HCT116 (cell line): ENCODE measurements at regions not wholly inside any gene's neighbourhood (a gene's known extent, or its start where the extent isn't known, plus 50 kb on each side); places are given as distances from the start of the nearest gene placed in this dataset.

Source experiments
- ATAC-seq: fragments of 200-7000 bp; cut with Tn5 transposase; 2 replicates; pipeline ENCODE4 v1.9.1; 2020; ENCODE audit warnings: mild to moderate bottlenecking, moderate library complexity
- BruUV-seq: library from RNA; stranded (reverse); fragments of 400-500 nt; replicated peaks from 2 replicates; lab custom pipeline; 2021; lab: Mats Ljungman, UMichigan
- CTCF ChIA-PET: fragments of 300-600 bp; sonication (Branson Sonifier 250); formaldehyde crosslinking; loops from one replicate; lab custom pipeline; 2021; ENCODE audit warnings: antibody characterized with exemption; lab: Charles Lee
- POLR2A ChIA-PET: fragments of 300-600, 350-600 bp; sonication (Branson Sonifier 250); formaldehyde crosslinking; loops from one replicate; lab custom pipeline; 2021; ENCODE audit warnings: antibody characterized with exemption; lab: Charles Lee
- RAD21 ChIA-PET, 2 experiments: fragments of 300-600 bp; sonication (Branson Sonifier 250); formaldehyde crosslinking; loops; one replicate each; lab custom pipeline; 2023; ENCODE audit warnings: low total read pairs in 2 of 2; ENCODE audit not compliant: uncharacterized antibody in 2 of 2, unreplicated experiment in 2 of 2, low non-redundant PET in 1 of 2; lab: Charles Lee
- DNase-seq: peaks from one replicate; pipeline ENCODE4 v3.0.0-alpha.2; 2010; ENCODE audit warnings: low read depth, low spot score
- H2AFZ ChIP-seq: fragments of 200-600 bp; shearing (Covaris generic), sonication (generic); 2 replicates; pipeline ENCODE4 v1.6.1; 2017; ENCODE audit warnings: low read depth, mixed run types, mixed read lengths, antibody characterized with exemption, low read length; ENCODE audit not compliant: poor library complexity, severe bottlenecking
- H3K27ac ChIP-seq: 2 replicates; pipeline ENCODE4 v1.5.1; 2012; ENCODE audit warnings: low read depth, low read length
- H3K27me3 ChIP-seq: fragments of 200-600 bp; sonication (generic); 2 replicates; pipeline ENCODE4 v1.6.1; 2016; ENCODE audit warnings: mixed run types, low read length, mixed read lengths; ENCODE audit not compliant: insufficient read depth
- H3K36me3 ChIP-seq, 2 experiments: fragments of 200-500 bp in 1 of 2; fragments of 200-600 bp in 1 of 2; sonication (Bioruptor generic) in 1 of 2; sonication (generic) in 1 of 2; 2 replicates each; pipeline versions ENCODE4 v1.5.1 to v1.6.1; 2014 to 2016; ENCODE audit warnings: low read length in 2 of 2, inconsistent platforms in 1 of 2, mixed read lengths in 1 of 2, mixed run types in 1 of 2; ENCODE audit not compliant: insufficient read depth in 2 of 2, control insufficient read depth in 1 of 2
- H3K4me1 ChIP-seq, 2 experiments: fragments of 200-600 bp in 1 of 2; sonication (generic) in 1 of 2; 2 replicates each; pipeline versions ENCODE4 v1.5.1 to v1.6.1; 2012 to 2017; ENCODE audit warnings: low read length in 2 of 2, inconsistent platforms in 1 of 2, mild to moderate bottlenecking in 1 of 2, mixed read lengths in 1 of 2, mixed run types in 1 of 2, moderate library complexity in 1 of 2; ENCODE audit not compliant: insufficient read depth in 2 of 2, control insufficient read depth in 1 of 2
- H3K4me2 ChIP-seq: fragments of 200-600 bp; sonication (generic); 2 replicates; pipeline ENCODE4 v1.6.1; 2017; ENCODE audit warnings: mixed run types, low read length, mixed read lengths
- H3K4me3 ChIP-seq, 2 experiments: fragments of 200-600 bp in 1 of 2; sonication (generic) in 1 of 2; replicated peaks in 1 of 2; 2 replicates each; pipeline ENCODE4 v1.5.1; 2011 to 2016; ENCODE audit warnings: low read length in 2 of 2, control low read depth in 1 of 2, low read depth in 1 of 2, mild to moderate bottlenecking in 1 of 2, mixed read lengths in 1 of 2, mixed run types in 1 of 2
- H3K79me2 ChIP-seq: fragments of 200-600 bp; sonication (generic); 2 replicates; pipeline ENCODE4 v1.6.1; 2017; ENCODE audit warnings: mild to moderate bottlenecking, mixed run types, low read length, moderate library complexity, mixed read lengths; ENCODE audit not compliant: insufficient read depth
- H3K9ac ChIP-seq: fragments of 200-600 bp; sonication (generic); 2 replicates; pipeline ENCODE4 v1.6.1; 2016; ENCODE audit warnings: low read length, mixed read lengths
- H3K9me2 ChIP-seq: fragments of 200-600 bp; sonication (generic), shearing (Covaris generic); 2 replicates; pipeline ENCODE4 v1.6.1; 2017; ENCODE audit warnings: mixed run types, mild to moderate bottlenecking, moderate library complexity; ENCODE audit not compliant: insufficient read depth
- H3K9me3 ChIP-seq, 2 experiments: fragments of 200-500 bp in 1 of 2; fragments of 200-600 bp in 1 of 2; sonication (Bioruptor generic) in 1 of 2; sonication (generic) in 1 of 2; 2 replicates each; pipeline ENCODE4 v1.6.1; 2014 to 2017; ENCODE audit warnings: low read length in 2 of 2, mixed read lengths in 2 of 2, inconsistent platforms in 1 of 2, low read depth in 1 of 2, mild to moderate bottlenecking in 1 of 2, mixed run types in 1 of 2, moderate library complexity in 1 of 2; ENCODE audit not compliant: control insufficient read depth in 1 of 2, insufficient read depth in 1 of 2
- H4K20me1 ChIP-seq: fragments of 200-600 bp; sonication (generic), shearing (Covaris generic); 2 replicates; pipeline ENCODE4 v1.6.1; 2017; ENCODE audit warnings: mixed run types, mild to moderate bottlenecking, moderate library complexity; ENCODE audit not compliant: insufficient read depth
- CBX3 ChIP-seq: IDR thresholded peaks from 2 replicates; pipeline ENCODE4 v1.6.1; 2012; ENCODE audit warnings: low read depth
- CEBPB ChIP-seq: IDR thresholded peaks from 2 replicates; pipeline ENCODE4 v1.6.1; 2012; ENCODE audit warnings: low read depth
- ELF1 ChIP-seq: IDR thresholded peaks from 2 replicates; pipeline ENCODE4 v1.6.1; 2012; ENCODE audit warnings: low read depth, borderline replicate concordance
- FOSL1 ChIP-seq: IDR thresholded peaks from 2 replicates; pipeline ENCODE4 v1.6.1; 2012; ENCODE audit warnings: low read depth
- JUND ChIP-seq: IDR thresholded peaks from 2 replicates; pipeline ENCODE4 v1.6.1; 2012
- POLR2A ChIP-seq: IDR thresholded peaks from 2 replicates; pipeline ENCODE4 v1.7.0; 2011; ENCODE audit warnings: borderline replicate concordance; ENCODE audit not compliant: insufficient read depth, insufficient read length; ENCODE audit errors: extremely low read depth
- POLR2AphosphoS5 ChIP-seq: IDR thresholded peaks from 2 replicates; pipeline ENCODE4 v1.6.1; 2011; ENCODE audit warnings: mild to moderate bottlenecking, low read depth, low read length, moderate library complexity
- SRF ChIP-seq: IDR thresholded peaks from 2 replicates; pipeline ENCODE4 v1.6.1; 2012; ENCODE audit warnings: low read depth
- ZFX ChIP-seq: fragments of 450-650 bp; IDR thresholded peaks from 2 replicates; pipeline ENCODE4 v1.6.1; 2017
- intact Hi-C: fragments of 100-400 bp; cut with micrococcal nuclease; formaldehyde crosslinking; loops from 2 replicates; pipeline ENCODE4 v1.10.0; 2022
- TF ChIP-seq, protein P1 (sequence below): IDR thresholded peaks from 2 replicates; pipeline ENCODE4 v1.6.1; 2011; ENCODE audit warnings: mild to moderate bottlenecking, low read length, moderate library complexity; ENCODE audit not compliant: insufficient replicate concordance; ENCODE audit errors: extremely low read depth
- TF ChIP-seq, protein P2 (sequence below): IDR thresholded peaks from 2 replicates; pipeline ENCODE4 v1.6.1; 2012

- POLR2A ChIA-PET = no interaction called here
- RAD21 ChIA-PET = interaction anchor here in 1 of 2 experiments (0.7 kb wide), 1 partner anchor 53 kb away, joined by 5 read pairs; no protein-coding TSS in a partner anchor
- ATAC-seq (peak; percentile 54), DNase-seq (no peak)
- H3K27me3 ChIP-seq = no peaks in the 10 kb centered on the region
- intact Hi-C loops = no loop called here
- H2AFZ ChIP-seq = no peak overlapping the region
- H3K4me3 ChIP-seq = no peak overlapping the region
- H3K9ac ChIP-seq = no peak overlapping the region
- H3K9me2 ChIP-seq = no peaks in the 10 kb centered on the region
- no peaks in the 10 kb centered on the region for H3K36me3 ChIP-seq
- H3K9me3 ChIP-seq = no peaks in the 10 kb centered on the region
- no peaks in the 10 kb centered on the region for H4K20me1 ChIP-seq
- BruUV-seq = no TSS peak
- H3K4me1 ChIP-seq = peaks cover 14 to 58% of the 10 kb centered on the region in 2 experiments
- peak; percentile 27; the same call in 1 of the 2 replicates for TF ChIP-seq FOSL1
- TF ChIP-seq ZFX = no peak
- no peak for TF ChIP-seq SRF
- TF ChIP-seq ELF1 = no peak
- peak; percentile 17; the same call in 1 of the 2 replicates for TF ChIP-seq JUND
- no peak for TF ChIP-seq POLR2A
- TF ChIP-seq POLR2AphosphoS5 = no peak
- no peak overlapping the region for H3K27ac ChIP-seq
- CTCF ChIA-PET = no interaction called here
- peak overlapping the region; percentile 38 for H3K4me2 ChIP-seq
- H3K79me2 ChIP-seq = peaks cover 82% of the 10 kb centered on the region
Measured at GRCh38 chr19:46932346-46932745, 71.5 kb downstream of the ARHGAP35 start.

DNA sequence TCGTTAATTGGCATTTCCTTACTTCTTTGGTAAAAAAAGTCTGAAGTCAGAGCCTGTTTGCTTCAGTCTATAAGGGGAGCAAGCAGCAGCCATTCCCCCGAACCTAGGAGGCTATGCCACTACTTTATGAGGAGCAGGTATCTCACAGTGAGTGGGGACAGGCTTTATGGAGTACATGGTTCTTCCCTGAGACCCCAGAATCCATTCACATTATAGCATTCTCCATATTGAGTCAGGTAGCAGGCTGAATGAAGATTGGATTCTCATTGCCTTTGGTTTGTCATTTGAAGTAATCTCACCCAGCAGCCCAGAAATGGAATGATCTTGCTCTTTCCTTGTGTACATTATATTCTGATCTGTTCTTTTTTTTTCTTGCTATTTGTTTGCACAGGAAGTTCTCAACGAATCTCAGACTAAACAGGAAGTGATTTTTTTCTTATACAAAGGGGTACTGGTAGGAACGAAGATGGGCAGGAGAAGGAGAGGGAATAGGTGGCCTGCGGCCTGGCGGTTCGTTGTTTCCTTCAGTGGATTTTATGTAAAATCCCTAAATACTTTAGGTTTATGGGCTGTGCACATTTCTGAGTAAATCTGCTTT, 74.4 kb downstream of the ARHGAP35 start:
- Histone ChIP-seq H3K27ac (no peak overlapping the region), H3K36me3 (no peaks in the 10 kb centered on the region; a peak in 1 of 4 replicates), H3K27me3 (no peaks in the 10 kb centered on the region), H3K9ac (no peak overlapping the region), H3K4me3 (no peak overlapping the region), H2AFZ (no peak overlapping the region), H3K4me2 (no peak overlapping the region), H3K9me2 (no peaks in the 10 kb centered on the region), H3K9me3 (no peaks in the 10 kb centered on the region), H4K20me1 (no peaks in the 10 kb centered on the region), H3K79me2 (peaks cover 63% of the 10 kb centered on the region), H3K4me1 (peaks cover 14 to 48% of the 10 kb centered on the region in 2 experiments)
- intact Hi-C loops = no loop called here
- ATAC-seq (no peak), DNase-seq (no peak)
- no TSS peak for BruUV-seq
- RAD21 ChIA-PET = no interaction called here
- TF ChIP-seq CBX3 (no peak), SRF (no peak), JUND (no peak), CEBPB (no peak)
- TF ChIP-seq, protein P1, sequence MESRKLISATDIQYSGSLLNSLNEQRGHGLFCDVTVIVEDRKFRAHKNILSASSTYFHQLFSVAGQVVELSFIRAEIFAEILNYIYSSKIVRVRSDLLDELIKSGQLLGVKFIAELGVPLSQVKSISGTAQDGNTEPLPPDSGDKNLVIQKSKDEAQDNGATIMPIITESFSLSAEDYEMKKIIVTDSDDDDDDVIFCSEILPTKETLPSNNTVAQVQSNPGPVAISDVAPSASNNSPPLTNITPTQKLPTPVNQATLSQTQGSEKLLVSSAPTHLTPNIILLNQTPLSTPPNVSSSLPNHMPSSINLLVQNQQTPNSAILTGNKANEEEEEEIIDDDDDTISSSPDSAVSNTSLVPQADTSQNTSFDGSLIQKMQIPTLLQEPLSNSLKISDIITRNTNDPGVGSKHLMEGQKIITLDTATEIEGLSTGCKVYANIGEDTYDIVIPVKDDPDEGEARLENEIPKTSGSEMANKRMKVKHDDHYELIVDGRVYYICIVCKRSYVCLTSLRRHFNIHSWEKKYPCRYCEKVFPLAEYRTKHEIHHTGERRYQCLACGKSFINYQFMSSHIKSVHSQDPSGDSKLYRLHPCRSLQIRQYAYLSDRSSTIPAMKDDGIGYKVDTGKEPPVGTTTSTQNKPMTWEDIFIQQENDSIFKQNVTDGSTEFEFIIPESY = no peak
- TF ChIP-seq, protein P2, sequence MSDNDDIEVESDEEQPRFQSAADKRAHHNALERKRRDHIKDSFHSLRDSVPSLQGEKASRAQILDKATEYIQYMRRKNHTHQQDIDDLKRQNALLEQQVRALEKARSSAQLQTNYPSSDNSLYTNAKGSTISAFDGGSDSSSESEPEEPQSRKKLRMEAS = no peak
- POLR2A ChIA-PET = no interaction called here
- CTCF ChIA-PET = no interaction called here
